ENCODE measurements at regions not wholly inside any gene's neighbourhood (a gene's known extent, or its start where the extent isn't known, plus 50 kb on each side); places are given as distances from the start of the nearest gene placed in this dataset.

GRCh38 chr6:14655201-14656061 lies 537.9 kb downstream of the CD83 start:
- no peak for DNase-seq

- no peak for DNase-seq
Observed at GRCh38 chr6:14656078-14656521, 538.5 kb downstream of the CD83 start.

GRCh38 chr6:14656649-14657048 lies 539.1 kb downstream of the CD83 start:
- no peak for DNase-seq

GRCh38 chr6:14658030-14658429 lies 540.5 kb downstream of the CD83 start:
- no peak for DNase-seq

- DNase-seq = no peak
Observed at GRCh38 chr6:14658886-14659561, 541.5 kb downstream of the CD83 start.

- DNase-seq = no peak
Observed at GRCh38 chr6:14659841-14660240, 542.3 kb downstream of the CD83 start.

- DNase-seq = peak; percentile 42
Observed at GRCh38 chr6:14660806-14661579, 543.4 kb downstream of the CD83 start.

GRCh38 chr6:14661691-14662090 lies 544.1 kb downstream of the CD83 start:
- DNase-seq = no peak

- peak; percentile 47 for DNase-seq
Observed at GRCh38 chr6:14664112-14664601, 546.6 kb downstream of the CD83 start.

GRCh38 chr6:14664621-14665315 lies 547.2 kb downstream of the CD83 start:
- no peak for DNase-seq

GRCh38 chr6:14665827-14666724 lies 548.5 kb downstream of the CD83 start:
- DNase-seq = no peak

- DNase-seq = no peak
Observed at GRCh38 chr6:14670806-14671205, 553.2 kb downstream of the CD83 start.

GRCh38 chr6:14671261-14671681 lies 553.7 kb downstream of the CD83 start:
- no peak for DNase-seq

GRCh38 chr6:14671937-14672336 lies 554.4 kb downstream of the CD83 start:
- no peak for DNase-seq

- no peak for DNase-seq
Observed at GRCh38 chr6:14673201-14673600, 555.6 kb downstream of the CD83 start.

- DNase-seq = no peak
Observed at GRCh38 chr6:14674458-14674857, 556.9 kb downstream of the CD83 start.

- DNase-seq = no peak
Observed at GRCh38 chr6:14674867-14675648, 557.5 kb downstream of the CD83 start.

- no peak for DNase-seq
Observed at GRCh38 chr6:14676064-14676463, 558.5 kb downstream of the CD83 start.

- DNase-seq = no peak
Observed at GRCh38 chr6:14676977-14677781, 559.6 kb downstream of the CD83 start.
